Activated effector memory CD4-positive, alpha-beta T cell treated with Interleukin-2 at 50 U/mL for 16 hours (primary cell): ENCODE measurements at regions not wholly inside any gene's neighbourhood (a gene's known extent, or its start where the extent isn't known, plus 50 kb on each side); places are given as distances from the start of the nearest gene placed in this dataset.

Experiments used
- DNase-seq: peaks from one replicate; pipeline ENCODE4 v3.0.0-alpha.2; 2020

DNA sequence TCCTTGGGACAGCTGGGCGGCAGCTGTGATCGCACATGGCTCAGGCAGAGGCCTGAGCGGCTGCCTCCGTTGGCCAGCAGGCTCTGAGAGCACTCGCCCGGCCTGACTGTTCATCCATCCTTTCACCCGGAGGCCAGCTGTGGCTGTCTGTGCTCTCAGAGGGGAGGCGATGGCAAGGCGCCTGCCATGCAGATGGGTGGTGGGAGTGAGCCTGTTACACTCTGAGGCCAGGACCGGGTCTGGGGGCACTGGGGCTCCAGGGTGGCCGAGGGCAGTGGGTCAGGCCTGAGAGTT lies 292.3 kb downstream of the TMEM121 start:
- no peak for DNase-seq

DNA sequence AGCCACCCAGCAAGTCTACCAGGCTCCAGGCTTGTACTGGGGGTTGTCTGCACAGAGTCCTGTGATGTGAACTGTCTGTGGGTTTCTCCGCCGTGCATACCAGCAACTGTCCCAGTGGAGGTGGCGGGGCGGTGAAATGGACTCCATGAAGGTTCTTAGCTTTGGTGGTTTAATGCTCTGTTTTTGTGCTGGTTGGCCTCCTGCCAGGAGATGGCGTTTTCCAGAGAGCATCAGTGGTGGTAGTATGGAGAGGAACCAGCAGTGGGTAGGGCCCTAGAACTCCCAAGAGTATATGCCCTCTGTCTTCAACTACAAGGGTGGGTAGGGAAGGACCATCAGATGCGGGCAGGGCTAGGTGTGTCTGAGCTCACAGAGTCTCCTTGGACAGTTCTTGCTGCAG lies 303.8 kb downstream of the TMEM121 start:
- no peak for DNase-seq

DNA sequence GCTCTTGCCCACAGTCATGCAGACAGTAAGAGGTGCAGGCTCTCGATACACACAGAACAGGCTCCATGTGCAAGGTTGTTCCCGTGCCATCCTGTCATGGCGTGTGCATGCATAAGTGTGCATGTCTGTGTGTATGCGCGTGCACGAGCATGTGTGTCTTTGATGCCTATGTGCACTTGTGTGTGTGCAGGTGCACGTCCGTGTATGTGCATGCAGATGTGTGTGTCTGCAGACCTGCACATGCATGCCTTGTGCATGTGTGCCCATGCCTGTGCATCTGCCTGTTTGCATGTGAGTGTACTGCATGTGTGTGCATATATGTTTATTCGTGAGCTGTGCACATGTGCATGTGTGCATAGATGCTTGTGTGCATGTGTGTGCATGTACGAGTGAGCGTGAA lies 309.8 kb downstream of the TMEM121 start:
- DNase-seq, result no peak

DNA sequence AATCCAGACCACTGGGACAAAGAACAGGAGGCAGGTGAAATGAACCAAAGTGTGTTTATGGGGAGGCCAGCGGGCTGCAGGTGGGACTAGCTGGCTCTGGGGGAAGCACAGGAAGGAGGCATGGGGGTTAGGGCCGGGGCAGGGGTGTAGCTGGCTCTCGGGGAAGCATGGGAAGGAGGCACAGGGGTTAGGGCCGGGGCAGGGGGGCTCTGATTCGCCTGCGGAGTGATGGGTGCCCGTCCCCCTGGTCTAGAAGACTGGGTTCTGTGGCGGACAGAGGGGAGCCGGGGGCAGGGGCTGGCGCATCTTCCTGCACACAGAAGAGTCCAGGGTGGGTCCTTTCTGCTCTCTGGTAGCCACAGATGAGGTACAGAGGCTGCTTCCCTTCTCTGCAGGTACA lies 310.3 kb downstream of the TMEM121 start:
- no peak for DNase-seq

DNA sequence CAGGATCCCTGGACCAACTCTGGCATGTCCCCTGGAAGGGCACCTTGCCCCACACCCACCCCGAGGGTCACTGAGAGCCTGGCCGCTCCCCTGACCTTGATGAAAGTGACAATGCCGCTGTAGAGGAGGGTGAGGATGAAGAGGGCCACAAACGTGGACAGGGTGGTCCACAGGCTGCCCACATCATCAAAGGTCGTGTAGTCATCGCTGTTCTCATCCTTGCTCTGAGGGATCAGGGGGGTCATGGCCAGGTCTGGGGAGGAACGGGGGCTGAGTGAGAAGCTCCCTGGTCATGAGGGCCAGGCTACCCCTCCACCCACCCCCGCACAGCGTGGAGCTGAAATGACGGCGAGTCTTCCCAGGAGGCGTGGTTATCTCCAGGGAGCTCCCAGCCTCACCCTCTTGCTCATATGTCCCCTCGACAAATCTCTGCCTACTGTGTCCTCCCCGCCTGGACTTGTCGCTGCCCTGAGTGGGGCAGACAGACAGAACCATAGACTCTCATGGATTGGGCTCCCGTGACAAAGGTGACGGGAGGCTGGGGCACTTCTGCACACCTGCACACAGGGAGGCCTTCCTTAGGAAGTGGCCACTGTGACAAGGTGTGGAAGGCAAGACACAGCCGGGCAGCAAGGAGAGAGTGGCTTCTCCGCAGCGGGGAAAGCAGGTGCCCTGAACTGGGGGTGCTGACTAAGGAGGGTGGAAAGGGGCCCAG lies 311.1 kb downstream of the TMEM121 start:
- DNase-seq, result no peak

DNA sequence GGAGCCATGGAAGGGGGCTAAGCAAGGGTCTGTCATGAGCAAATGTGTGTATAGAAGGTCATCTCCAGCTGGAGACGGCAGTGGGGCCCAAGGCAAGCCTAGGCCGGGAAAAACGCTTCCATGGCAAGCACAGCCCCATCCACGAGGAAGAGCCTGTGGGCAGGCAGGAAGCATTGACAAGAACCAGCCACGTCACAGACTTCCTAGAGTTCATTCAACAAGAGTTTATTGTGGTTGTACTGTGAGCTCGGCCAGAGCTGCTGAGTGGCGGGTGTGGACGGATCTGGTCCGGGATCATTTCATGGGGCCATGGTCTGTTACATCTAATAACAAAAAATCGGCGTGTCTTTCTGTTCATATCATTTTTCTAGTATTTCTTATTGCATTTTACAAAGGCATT lies 311.7 kb downstream of the TMEM121 start:
- no peak for DNase-seq

DNA sequence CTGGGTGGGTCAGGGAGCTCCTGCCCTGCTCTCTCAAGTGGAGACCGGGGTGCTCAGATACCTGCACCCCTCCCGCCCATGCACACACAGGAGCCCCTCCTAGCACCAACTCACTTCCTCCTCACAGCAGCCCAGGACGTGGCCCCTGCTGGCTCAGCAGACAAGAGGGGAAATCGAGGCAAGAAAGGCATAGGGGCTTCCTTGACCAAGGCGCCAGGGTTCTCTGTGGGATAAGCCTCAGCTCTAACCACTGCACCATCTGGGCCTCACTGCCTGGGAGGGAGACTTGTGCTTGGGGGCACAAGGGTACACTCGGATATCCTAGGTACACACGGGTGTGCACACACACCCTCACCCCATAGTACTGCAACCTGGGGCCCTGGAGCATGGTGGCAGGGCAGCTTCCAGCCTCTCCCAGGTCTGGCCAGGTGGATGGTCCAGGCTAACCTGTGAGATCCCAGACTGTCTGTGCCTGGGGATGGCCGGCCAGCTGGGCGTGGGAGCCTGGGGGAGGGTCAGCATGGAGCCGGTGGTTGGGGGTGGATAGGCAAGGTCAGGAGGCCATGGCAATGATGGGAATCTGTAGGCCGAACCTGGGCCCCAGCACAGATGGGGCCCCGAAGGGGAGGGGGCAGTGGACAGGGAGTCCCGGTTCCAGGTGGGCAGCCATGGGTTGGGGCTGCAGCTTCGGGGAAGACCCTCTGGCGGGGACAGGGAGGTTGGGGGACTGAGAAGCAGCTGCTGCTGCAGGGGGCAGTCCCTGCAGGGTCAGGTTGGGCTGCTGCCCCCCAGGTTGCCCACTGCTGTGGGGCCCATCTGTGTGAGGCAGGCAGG lies 312.4 kb downstream of the TMEM121 start:
- no peak for DNase-seq

DNA sequence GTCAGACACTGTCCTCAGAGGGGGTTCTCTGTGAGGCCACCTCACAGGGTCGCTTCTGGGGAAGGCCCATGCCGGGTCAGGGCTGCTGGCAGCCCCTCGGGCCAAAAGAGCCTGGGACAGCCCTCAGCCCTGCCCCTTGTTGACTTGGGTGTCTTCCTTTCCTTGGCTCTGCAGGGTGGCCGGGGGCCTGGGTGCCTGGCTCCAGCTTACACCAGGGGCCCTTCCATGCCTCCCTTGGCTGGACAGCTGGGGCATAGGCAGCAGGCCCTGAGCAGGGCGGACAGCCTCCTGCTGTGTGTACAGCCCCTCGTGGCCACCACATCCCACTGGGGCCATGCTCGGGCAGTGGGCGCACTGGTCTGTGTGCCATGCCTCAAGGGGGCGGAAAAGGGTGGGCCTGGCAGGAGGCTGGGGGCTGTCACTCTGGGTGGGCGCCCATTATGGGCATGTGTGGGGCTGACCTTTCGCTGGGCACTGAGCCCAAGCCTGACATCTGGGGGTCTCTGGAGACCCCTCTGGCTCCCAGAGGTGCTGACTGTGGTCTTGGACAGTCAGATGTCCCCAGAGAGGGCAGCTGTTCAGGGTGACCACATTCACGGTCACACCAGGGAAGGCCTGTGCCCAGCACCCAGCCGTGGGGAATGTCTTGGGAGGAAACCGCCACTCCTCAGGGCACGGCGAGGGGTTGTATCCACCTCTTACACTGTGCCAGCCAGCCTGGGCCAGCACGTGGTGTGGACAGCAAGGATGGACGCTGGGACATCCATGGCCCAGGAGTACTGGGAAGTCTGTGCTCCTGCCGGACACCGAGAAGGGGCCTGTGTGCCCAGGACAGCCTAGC lies 313.3 kb downstream of the TMEM121 start:
- no peak for DNase-seq

DNA sequence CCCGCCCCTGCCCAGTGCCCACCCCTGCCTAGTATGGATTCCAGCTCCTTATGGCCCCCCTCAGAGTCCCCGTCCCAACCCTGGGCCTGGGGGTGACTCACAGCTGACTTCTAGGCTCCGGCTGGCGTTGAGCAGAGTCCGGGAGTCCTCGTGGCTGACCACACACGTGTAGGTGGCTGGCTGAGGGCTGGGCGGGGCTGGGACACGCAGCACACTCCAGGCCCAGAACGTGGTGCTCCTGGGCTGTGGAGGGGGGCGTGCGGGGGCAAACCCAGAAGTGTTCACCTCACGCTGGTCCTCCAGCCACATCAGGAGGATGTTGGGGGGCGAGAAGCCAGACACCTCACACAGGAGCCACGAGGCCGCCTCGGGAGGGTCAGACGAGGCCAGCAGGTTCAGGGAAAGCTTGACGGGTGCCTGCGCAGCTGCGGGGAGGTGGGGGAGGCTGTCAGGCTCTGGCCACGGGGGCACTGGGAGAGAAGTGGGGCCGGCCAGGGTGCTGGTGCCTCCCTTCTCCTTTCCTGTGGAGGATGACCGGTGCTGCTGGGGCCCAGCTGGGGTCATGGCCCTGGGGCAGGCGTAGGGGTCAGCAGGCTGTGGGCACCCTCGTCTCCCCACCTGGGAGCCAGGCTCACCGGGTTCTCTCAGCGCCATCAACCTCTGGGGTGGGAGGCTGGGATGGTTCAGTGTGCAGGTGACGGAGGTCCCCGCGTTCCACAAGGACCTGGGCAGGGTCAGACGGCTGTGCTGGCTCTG lies 314.1 kb downstream of the TMEM121 start:
- no peak for DNase-seq

DNA sequence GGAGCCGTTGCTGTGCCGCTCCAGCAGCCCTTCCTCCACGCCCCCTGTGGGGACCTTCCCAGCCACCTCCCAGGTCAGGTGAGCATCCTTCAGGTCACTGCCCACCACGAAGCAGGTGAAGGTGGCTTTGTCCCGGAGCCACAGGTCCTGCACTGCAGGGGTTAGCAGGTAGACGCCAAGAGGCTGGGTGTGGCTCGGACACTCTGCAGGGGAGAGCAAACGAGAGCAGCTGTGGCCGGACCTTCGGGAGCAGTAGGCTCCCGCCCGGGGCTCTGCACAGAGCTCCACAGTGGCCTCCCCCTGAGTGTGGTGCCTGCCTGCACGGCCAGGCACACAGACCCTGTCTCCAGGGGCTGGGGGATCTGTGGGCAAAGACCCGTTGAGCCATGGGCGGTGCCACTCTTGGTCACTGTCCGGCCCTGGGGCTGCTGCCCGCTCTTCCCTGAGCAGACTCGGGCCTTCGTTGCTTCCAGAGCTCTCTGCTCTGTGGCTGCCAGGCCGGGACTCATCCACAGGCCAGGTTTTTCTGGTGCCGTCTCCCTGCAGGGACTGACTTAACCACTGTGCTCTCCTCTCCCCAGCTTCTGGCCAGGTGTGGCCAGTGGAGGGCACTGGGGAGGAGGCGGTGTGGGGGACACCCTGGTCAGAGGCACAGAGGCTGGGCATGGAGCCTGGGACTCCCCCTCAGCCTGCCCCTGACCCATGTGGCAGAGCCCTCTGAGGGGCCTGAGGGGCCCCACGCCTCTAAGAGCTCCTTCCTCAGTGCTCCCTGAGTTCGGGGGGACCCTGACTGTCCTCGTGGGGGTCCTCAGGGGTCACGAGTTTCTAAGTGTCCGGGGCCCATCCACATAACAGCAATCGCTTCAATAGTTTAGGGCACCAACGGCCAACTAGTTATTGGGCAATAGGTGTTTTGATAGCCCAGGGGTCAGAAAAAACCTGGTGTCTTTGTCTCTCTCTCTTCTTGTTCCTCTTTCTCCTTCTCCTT lies 314.9 kb downstream of the TMEM121 start:
- DNase-seq, result no peak

DNA sequence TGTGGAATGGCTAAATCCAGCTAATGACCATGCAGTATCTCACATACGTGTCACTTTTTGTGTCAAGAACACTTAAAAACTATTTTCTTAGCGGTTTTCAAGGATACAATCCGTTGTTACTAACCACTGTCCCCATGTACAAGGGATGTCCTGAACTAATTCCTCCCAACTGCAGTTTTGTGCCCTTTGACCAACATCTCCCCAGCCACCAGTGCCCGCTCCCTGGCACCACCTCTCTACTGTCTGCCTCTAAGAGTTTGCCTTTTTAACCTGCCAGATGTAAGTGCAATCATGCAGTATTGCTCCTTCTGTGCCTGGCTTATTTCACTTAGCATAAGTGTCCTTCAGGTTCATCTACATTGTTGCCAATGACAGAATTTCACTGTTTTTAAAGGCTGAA lies 315.7 kb downstream of the TMEM121 start:
- no peak for DNase-seq

DNA sequence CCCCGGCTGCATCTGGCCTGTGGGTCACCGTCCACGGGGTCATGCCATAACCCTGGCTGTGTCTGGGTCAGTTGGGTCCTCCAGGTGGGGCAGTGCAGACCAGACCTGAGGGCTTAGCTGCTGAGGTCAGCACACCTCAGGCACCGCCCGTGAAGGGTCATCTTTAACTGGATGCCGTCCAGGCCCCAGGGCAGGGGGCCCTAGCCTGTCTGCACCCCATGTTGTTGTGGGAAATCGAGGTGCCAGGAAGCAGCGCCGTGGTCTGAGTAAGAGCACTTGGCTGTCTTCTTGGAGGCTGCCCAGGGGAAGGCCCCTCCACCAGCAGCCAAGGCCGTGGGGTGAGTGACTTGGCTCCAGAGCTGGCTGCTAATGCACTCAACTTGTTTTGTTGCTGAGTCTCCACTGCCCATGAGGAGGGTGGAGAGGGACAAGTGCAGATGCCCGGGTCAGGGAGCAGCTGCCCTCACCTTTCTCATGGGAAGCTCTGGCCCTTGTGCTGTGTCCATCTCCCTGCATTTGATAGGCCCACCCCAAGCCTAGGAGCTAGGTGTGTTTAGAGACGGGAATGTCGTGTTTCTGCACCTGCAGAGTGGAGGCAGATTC lies 317.2 kb downstream of the TMEM121 start:
- DNase-seq, result no peak

DNA sequence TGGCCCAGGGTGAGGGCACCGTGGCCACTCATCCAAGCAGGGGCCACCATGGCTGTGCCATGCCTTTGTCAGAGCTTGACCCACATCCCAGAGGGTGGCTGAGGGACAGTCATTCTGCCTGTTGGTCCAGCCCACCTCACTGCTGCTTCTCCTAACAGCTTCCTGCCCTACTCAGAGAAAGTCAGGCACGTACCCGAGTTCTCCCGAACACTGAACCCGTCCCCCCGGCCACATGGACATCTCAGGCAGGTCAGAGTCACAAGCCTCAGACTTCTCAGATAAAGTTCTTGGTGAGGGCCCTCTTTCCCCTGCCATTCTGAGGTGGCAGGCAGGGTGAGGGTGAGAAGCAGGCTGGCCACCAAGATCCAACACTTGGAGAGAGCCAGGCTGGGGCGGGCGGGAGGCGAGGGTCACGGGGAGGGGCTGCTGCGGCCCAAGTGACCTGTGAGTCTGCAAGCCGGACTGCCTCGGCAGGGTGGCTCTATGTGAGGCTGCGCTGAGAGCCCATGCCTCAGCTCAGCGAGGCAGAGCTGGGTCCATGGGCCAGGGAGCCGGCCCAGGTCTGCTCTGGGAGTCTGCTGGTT lies 317.8 kb downstream of the TMEM121 start:
- no peak for DNase-seq

DNA sequence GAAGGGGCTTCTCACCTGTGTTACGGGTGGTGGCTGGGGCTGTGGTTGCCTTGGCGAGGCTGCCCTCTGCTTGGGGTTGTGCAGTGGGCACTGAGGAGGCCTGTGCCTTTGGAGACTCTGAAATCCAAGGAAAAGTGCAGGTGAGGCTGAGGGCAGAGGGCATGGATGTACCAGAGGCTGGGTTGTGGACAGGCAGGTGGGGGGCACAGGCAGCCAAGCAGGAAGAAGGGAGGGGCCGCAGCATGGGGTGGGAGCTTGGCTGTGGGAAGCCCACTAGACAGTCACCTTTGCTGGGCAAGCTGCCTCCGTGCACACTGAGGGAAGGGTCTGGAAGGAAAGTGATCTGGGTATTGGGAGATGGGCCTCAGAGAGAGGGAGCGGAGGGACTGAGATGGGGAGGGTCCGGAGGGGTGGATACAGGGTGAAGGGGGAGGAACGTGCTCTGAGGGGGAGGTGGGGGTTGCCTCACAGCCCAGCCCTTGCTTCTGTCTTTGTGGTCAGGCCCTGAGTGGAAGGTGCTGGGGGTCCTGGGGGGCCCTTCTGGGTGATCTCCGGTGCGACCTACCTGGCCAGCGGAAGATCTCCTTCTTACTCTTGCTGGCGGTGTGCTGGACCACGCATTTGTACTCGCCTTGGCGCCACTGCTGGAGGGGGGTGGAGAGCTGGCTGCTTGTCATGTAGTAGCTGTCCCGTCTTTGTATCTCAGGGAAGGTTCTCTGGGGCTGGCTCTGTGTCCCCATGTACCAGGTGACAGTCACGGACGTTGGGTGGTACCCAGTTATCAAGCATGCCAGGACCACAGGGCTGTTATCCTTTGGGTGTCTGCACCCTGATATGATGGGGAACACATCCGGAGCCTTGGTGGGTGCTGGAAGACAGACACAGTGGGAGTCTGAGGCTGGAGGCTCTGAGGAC lies 318.7 kb downstream of the TMEM121 start:
- DNase-seq, result no peak

DNA sequence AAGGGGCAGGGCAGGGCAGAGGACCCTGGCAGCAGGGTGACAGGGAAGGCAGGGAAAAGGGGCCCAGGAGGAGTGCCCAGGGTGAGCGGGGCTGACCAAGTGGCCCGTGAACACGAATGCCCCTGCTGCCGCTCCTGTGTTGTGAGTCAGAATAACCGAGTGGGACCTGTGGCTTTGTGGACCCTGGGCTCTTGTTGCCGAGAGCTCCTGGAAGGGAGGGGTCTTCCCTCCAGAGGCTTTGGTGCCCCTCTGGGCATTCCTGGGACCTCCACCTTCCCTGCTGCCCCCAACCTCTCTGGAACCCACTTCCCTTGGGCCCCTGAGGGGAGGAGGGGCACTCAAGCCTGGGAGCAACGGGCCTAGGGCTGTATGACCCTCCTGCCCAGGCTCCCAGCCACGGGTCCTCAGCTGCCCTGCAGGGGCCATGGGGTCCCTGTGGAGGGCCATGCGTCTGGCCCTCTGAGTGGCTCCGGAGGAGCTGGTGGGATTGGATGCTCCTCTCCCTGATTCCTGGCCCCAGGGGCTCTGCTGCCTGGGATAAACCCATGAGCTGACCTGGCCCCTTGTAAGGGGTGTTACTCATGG lies 319.4 kb downstream of the TMEM121 start:
- DNase-seq, result no peak

DNA sequence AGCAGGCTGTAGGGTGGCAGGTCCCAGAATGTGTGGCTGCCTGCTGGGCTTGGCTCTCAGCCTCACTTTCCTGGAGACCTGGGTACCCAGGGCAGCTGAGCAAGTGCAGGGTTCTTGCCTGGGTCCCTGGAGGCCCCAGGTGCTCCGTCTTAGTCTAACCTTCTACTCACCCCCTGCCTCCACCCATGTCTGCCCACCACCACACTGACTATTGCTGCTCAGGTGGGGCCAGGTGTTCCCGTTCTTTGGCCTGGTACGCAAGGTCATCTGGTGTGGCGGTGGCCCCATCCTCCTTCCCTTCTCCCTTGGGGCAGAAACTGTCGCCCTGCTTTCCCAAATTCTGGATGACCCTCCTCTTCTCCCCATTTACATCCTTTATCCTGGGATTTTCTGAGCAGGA lies 319.9 kb downstream of the TMEM121 start:
- no peak for DNase-seq

DNA sequence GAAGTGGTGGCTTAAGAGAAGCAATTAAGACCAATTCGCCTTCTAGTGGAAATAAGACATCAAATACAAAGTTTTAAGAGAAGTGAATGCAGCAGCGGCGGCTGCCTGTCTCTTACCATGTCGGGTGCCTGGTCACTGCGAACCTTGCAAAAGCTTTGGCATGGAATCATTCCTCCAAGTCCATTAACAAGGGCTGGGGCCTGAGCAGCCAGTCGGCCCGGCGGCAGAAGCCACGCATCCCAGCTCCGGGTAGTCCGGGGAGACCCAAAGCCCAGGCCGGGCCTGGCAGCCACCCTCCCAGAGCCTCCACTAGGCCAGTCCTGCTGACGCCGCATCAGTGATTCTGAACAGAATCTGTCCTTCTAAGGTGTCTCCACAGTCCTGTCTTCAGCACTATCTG lies 321.0 kb downstream of the TMEM121 start:
- no peak for DNase-seq

DNA sequence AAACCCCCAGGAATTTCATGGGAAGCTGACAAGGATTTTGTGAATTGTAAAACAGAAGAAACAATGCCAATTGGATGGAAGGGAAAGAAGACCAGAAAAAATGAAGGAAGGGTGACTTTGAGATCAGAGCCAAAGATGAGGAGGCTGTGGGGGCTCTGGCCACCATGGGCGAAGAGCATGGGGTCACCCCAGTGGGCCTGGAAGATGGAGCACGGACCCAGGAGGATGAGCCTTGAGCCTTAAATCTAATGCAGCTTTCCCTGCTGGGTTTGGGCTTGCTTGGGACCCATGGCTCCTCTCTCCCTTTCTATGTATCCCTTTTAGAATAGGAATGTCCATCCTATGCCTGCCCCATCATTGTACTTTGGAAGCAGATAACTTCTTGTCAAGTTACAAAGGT lies 322.2 kb downstream of the TMEM121 start:
- DNase-seq, result no peak

DNA sequence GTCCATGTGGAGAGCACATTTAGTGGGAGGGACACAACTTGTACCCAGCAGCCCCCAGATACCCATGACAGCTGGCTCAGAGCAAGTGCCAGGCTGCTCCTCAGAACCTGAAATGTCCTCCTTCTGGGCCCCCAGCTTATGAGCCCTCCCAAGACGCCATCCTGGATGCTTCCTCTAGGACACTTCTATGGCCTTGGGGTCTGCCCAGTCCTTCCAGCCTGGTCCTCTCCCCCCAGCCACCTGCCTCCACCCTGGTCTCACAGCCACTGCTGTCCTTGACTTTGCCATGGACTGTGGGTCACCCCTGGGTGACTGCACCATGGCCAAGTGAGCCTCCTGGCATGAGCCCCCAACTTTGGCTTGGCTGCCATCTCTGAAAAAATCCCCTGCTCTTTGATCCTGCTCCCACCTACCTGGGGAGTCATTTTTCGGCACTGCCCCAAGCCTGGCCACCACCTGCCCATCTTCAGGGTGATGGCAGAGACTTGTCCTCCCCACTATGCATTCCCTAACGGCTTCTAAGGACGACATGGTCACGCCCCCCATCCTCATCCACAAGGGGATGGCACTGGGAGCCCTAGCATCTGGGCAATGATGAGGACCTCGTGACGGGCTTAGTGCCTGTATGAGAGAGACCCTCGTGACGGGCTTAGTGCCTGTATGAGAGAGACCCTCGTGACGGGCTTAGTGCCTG lies 323.7 kb downstream of the TMEM121 start:
- DNase-seq, result no peak
